K562 (cell line): ENCODE measurements at regions not wholly inside any gene's neighbourhood (a gene's known extent, or its start where the extent isn't known, plus 50 kb on each side); places are given as distances from the start of the nearest gene placed in this dataset.

ENCODE experiments used
- CTCF ChIP-seq, 3 experiments: IDR thresholded peaks in 2 of 3; conservative IDR thresholded peaks in 1 of 3; 2 replicates each; pipeline ENCODE4 v1.5.1; 2011 to 2012; ENCODE audit warnings: low read length in 3 of 3, mild to moderate bottlenecking in 3 of 3, control low read depth in 2 of 3, improper control_type of control experiment in 1 of 3, inconsistent platforms in 1 of 3, low read depth in 1 of 3, mixed read lengths in 1 of 3, moderate library complexity in 1 of 3; ENCODE audit not compliant: insufficient read depth in 2 of 3
- EZH2 ChIP-seq: IDR thresholded peaks from 2 replicates; pipeline ENCODE4 v1.6.1; 2012; ENCODE audit warnings: low read depth, mild to moderate bottlenecking, inconsistent platforms, low read length, borderline replicate concordance
- FOXJ3 ChIP-seq: sonication (generic); formaldehyde crosslinking; IDR thresholded peaks from 2 replicates; pipeline ENCODE4 v1.4.0; 2020; ENCODE audit warnings: mild to moderate bottlenecking, missing genetic modification reagents
- HDAC1 ChIP-seq, 2 experiments: fragments of 450-650 bp; IDR thresholded peaks; 2 replicates each; pipeline ENCODE4 v1.6.1; 2016 to 2017; ENCODE audit warnings: inconsistent platforms in 1 of 2, mild to moderate bottlenecking in 1 of 2, moderate library complexity in 1 of 2
- JUN ChIP-seq, 2 experiments: sonication (generic) in 1 of 2; formaldehyde crosslinking in 1 of 2; IDR thresholded peaks; 2 replicates each; pipeline versions ENCODE4 v1.6.1 to v1.8.0; 2012 to 2022; ENCODE audit warnings: borderline replicate concordance in 2 of 2, mild to moderate bottlenecking in 2 of 2, improper control_type of control experiment in 1 of 2, low read depth in 1 of 2, low read length in 1 of 2, missing genetic modification reagents in 1 of 2
- MED1 ChIP-seq: sonication (generic); formaldehyde crosslinking; IDR thresholded peaks from 2 replicates; pipeline ENCODE4 v1.8.1; 2023; ENCODE audit warnings: missing genetic modification reagents, borderline replicate concordance
- POLR2A ChIP-seq: fragments of 450-650 bp; conservative IDR thresholded peaks from 2 replicates; pipeline ENCODE4 v1.6.1; 2016
- RCOR1 ChIP-seq, 2 experiments: IDR thresholded peaks; 2 replicates each; pipeline ENCODE4 v1.6.1; 2012; ENCODE audit warnings: low read depth in 2 of 2, low read length in 2 of 2, borderline replicate concordance in 1 of 2, improper control_type of control experiment in 1 of 2
- ZBTB33 ChIP-seq: sonication (generic); formaldehyde crosslinking; IDR thresholded peaks from 2 replicates; pipeline ENCODE4 v1.8.1; 2023; ENCODE audit warnings: mild to moderate bottlenecking, missing genetic modification reagents
- ZBTB40 ChIP-seq, 2 experiments: fragments of 450-650 bp in 1 of 2; sonication (generic) in 1 of 2; formaldehyde crosslinking in 1 of 2; IDR thresholded peaks; 2 replicates each; pipeline versions ENCODE4 v1.7.1 to v1.9.0; 2016 to 2022; ENCODE audit warnings: inconsistent platforms in 1 of 2, mild to moderate bottlenecking in 1 of 2, missing genetic modification reagents in 1 of 2
- ZBTB7A ChIP-seq: IDR thresholded peaks from 2 replicates; pipeline ENCODE4 v1.6.1; 2011; ENCODE audit warnings: low read depth, mild to moderate bottlenecking, low read length, moderate library complexity, borderline replicate concordance; ENCODE audit not compliant: control insufficient read depth
- ZFP30 ChIP-seq: fragments of 250-450 bp; sonication (Bioruptor Pico); IDR thresholded peaks from 2 replicates; pipeline ENCODE4 v1.8.0; 2022; ENCODE audit warnings: moderate library complexity, mild to moderate bottlenecking, inconsistent platforms, borderline replicate concordance
- ZNF274 ChIP-seq: IDR thresholded peaks from 2 replicates; pipeline ENCODE4 v1.6.1; 2011; ENCODE audit warnings: low read depth, mild to moderate bottlenecking, low read length, moderate library complexity, borderline replicate concordance
- ZNF324 ChIP-seq: fragments of 250-450 bp; sonication (Bioruptor Pico); IDR thresholded peaks from 2 replicates; pipeline ENCODE4 v1.4.0; 2020; ENCODE audit warnings: mild to moderate bottlenecking

GRCh38 chr10:37576154-37576553 is 281.3 kb downstream of the ZNF248 start:
- TF ChIP-seq JUN (IDR thresholded peaks at IDR 0.05; ENCODE audit: borderline replicate concordance, low read depth, low read length) (no peak), JUN (CRISPR knock-in tag; IDR thresholded peaks at IDR 0.05; ENCODE audit: borderline replicate concordance) (no peak), EZH2 (no peak), HDAC1 (IDR thresholded peaks at IDR 0.05) (no peak), RCOR1 (IDR thresholded peaks at IDR 0.05; ENCODE audit: borderline replicate concordance in 1 of 2, low read depth in 2 of 2, low read length in 2 of 2) (no peak), ZBTB40 (IDR thresholded peaks at IDR 0.05) (no peak), ZBTB40 (CRISPR knock-in tag; IDR thresholded peaks at IDR 0.05) (no peak), ZFP30 (CRISPR knock-in tag) (no peak), POLR2A (no peak), MED1 (CRISPR knock-in tag) (no peak), ZNF274 (no peak), CTCF (IDR thresholded peaks at IDR 0.05 in 2 of 3, conservative IDR thresholded peaks at IDR 0.05 in 1 of 3; ENCODE audit: insufficient read depth in 2 of 3, low read depth in 1 of 3, low read length in 3 of 3) (no peak), ZBTB7A (no peak), ZBTB33 (CRISPR knock-in tag) (no peak), ZNF324 (no peak), FOXJ3 (CRISPR knock-in tag) (no peak)
